LNCAP (cell line): ENCODE measurements at regions not wholly inside any gene's neighbourhood (a gene's known extent, or its start where the extent isn't known, plus 50 kb on each side); places are given as distances from the start of the nearest gene placed in this dataset.

Source experiments
- CTCF ChIP-seq: fragments of 450-650 bp; IDR thresholded peaks from 2 replicates; pipeline ENCODE4 v1.5.1; 2017; ENCODE audit warnings: mild to moderate bottlenecking

DNA sequence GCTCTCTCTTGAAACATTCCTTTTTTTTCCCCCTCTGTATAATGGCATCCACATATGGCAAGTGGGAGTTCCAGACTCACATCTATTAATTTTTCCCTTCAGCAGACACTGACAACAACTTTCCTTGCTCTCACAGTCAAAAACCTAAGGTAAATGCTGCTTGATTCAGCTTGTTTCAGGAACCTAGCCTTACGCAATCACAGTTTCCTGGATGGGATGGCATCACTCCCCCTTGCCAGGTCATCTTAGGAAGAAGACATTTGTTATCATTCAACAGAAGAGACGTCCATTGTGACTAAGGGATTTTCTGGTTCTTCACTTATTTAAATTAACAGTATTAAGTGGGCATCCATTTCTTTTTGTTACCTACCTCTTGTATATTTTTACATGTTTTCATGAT lies 112.0 kb upstream of the PDGFD start:
- TF ChIP-seq CTCF: no peak

DNA sequence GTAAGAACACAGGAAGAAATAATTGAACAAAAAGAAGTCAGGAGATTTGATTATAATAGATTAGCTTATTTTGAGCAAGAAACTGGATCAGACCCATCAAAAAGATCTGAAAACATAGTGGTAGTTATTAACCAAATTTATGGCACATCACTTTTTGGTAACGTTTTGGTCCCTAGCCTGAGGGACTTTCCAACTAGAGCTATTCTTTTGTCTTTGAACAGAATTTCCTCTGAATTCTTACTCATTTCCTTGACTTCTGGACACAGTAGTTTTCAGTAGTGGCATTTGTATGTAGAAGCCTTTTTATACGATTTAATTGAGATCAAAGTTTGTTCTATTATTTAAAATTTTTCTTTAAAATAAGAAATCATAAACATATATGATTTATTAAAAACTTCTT lies 96.5 kb upstream of the PDGFD start:
- no peak for TF ChIP-seq CTCF

GRCh38 chr11:104259121-104259610 lies 95.2 kb upstream of the PDGFD start:
- no peak for TF ChIP-seq CTCF

GRCh38 chr11:104256525-104256924 lies 92.6 kb upstream of the PDGFD start:
- TF ChIP-seq CTCF: 0 out of 2 replicates have a peak, but pooled peaks have one; percentile 17

DNA sequence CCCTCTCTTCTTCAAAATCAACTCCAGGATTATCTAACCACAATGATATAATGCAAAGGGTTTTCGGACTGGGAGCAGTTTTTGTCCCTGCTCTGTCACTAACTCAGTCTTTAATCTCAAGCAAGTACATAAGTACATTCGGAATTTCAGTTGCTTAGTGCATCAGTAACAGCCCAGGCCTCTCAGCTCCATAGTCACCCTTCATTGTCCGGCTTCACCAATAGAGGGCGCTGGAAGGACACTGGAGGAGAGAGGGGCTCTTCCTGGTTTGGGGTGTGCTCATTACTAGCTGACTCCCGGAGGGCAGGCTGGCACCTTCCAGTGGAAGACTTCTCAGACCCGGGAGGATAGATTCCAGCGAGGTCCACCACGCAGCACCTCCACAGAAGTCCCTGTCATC lies 90.4 kb upstream of the PDGFD start:
- peak; percentile 46 for TF ChIP-seq CTCF

DNA sequence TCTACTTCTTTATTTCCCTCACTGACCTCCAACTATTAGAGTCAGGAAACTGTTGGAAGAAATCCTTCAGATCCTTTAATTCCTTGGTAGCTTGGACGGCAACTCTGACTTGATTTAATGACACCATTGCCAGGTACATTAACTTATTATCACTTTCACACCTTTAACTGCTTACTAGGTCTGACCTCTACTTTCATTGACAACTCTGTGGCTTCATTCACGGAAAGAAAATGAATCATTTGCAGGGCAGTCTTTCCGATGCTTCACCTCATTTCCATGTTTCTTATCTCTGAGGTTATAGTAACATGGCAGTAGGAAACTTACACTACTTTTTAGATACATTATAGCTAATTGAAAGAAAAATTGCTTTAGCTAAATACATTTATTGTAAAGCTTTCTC lies 82.6 kb upstream of the PDGFD start:
- no peak for TF ChIP-seq CTCF

- TF ChIP-seq CTCF: no peak
Observed at GRCh38 chr11:104238916-104239315, 75.0 kb upstream of the PDGFD start.

GRCh38 chr11:104225047-104225446 lies 61.1 kb upstream of the PDGFD start:
- TF ChIP-seq CTCF: no peak
